HL-60 (cell line): ENCODE measurements at regions not wholly inside any gene's neighbourhood (a gene's known extent, or its start where the extent isn't known, plus 50 kb on each side); places are given as distances from the start of the nearest gene placed in this dataset.

Experiments used
- DNase-seq, 2 experiments: peaks; one replicate each; pipeline ENCODE4 v3.0.0-alpha.2; 2010 to 2020; ENCODE audit warnings: low read depth in 1 of 2, low spot score in 1 of 2
- H3K27ac ChIP-seq: fragments of 250-450 bp; sonication (Bioruptor Pico); replicated peaks from 2 replicates; pipeline ENCODE4 v1.5.1; 2020; ENCODE audit warnings: mild to moderate bottlenecking, moderate library complexity
- H3K27me3 ChIP-seq: fragments of 250-450 bp; sonication (Bioruptor Pico); 2 replicates; pipeline ENCODE4 v1.5.1; 2021; ENCODE audit warnings: mild to moderate bottlenecking, moderate library complexity; ENCODE audit not compliant: insufficient read depth, poor library complexity, severe bottlenecking
- H3K4me3 ChIP-seq: replicated peaks from 2 replicates; pipeline ENCODE4 v1.5.1; 2011; ENCODE audit warnings: mild to moderate bottlenecking, control low read depth, low read length; ENCODE audit not compliant: insufficient read depth
- GABPA ChIP-seq: IDR thresholded peaks from 2 replicates; pipeline ENCODE4 v1.6.1; 2012; ENCODE audit warnings: low read depth
- POLR2AphosphoS5 ChIP-seq: IDR thresholded peaks from 2 replicates; pipeline ENCODE4 v1.6.1; 2012; ENCODE audit warnings: low read depth
- SPI1 ChIP-seq: IDR thresholded peaks from 2 replicates; pipeline ENCODE4 v1.6.1; 2012; ENCODE audit warnings: low read depth, mild to moderate bottlenecking, borderline replicate concordance
- TF ChIP-seq, protein P1 (sequence below): IDR thresholded peaks from 2 replicates; pipeline ENCODE4 v1.6.1; 2012; ENCODE audit warnings: low read depth; ENCODE audit not compliant: insufficient replicate concordance
- TF ChIP-seq, protein P2 (sequence below): IDR thresholded peaks from one replicate; pipeline ENCODE4 v1.5.1; 2011; ENCODE audit warnings: low read length, control low read depth, inconsistent platforms; ENCODE audit not compliant: insufficient read depth

DNA sequence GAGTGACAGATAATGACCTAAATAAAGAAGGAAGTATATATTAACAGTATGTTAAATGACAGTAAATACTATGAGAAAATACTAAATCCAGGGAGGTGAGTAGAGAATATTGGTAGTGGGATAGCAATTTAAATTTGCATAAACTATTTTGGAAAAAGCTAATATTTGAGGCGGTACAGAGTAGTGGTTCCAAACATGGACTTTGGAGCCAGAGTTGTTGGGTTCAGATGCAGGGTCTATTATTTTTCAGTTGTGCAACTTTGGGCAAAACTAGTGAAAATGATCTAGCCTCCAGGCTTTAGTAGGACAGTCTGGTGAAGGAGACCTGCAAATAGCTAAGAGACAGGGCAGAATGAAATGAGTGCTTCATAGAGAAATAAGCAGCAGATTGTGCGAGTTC is 84.8 kb upstream of the SOX3 start:
- no peak overlapping the region for H3K4me3 ChIP-seq
- H3K27me3 ChIP-seq, result no peaks in the 10 kb centered on the region
- no peak for TF ChIP-seq GABPA
- no peak for TF ChIP-seq POLR2AphosphoS5
- TF ChIP-seq, protein P1, sequence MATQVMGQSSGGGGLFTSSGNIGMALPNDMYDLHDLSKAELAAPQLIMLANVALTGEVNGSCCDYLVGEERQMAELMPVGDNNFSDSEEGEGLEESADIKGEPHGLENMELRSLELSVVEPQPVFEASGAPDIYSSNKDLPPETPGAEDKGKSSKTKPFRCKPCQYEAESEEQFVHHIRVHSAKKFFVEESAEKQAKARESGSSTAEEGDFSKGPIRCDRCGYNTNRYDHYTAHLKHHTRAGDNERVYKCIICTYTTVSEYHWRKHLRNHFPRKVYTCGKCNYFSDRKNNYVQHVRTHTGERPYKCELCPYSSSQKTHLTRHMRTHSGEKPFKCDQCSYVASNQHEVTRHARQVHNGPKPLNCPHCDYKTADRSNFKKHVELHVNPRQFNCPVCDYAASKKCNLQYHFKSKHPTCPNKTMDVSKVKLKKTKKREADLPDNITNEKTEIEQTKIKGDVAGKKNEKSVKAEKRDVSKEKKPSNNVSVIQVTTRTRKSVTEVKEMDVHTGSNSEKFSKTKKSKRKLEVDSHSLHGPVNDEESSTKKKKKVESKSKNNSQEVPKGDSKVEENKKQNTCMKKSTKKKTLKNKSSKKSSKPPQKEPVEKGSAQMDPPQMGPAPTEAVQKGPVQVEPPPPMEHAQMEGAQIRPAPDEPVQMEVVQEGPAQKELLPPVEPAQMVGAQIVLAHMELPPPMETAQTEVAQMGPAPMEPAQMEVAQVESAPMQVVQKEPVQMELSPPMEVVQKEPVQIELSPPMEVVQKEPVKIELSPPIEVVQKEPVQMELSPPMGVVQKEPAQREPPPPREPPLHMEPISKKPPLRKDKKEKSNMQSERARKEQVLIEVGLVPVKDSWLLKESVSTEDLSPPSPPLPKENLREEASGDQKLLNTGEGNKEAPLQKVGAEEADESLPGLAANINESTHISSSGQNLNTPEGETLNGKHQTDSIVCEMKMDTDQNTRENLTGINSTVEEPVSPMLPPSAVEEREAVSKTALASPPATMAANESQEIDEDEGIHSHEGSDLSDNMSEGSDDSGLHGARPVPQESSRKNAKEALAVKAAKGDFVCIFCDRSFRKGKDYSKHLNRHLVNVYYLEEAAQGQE, result no peak
- TF ChIP-seq SPI1, result no peak
- TF ChIP-seq, protein P2, sequence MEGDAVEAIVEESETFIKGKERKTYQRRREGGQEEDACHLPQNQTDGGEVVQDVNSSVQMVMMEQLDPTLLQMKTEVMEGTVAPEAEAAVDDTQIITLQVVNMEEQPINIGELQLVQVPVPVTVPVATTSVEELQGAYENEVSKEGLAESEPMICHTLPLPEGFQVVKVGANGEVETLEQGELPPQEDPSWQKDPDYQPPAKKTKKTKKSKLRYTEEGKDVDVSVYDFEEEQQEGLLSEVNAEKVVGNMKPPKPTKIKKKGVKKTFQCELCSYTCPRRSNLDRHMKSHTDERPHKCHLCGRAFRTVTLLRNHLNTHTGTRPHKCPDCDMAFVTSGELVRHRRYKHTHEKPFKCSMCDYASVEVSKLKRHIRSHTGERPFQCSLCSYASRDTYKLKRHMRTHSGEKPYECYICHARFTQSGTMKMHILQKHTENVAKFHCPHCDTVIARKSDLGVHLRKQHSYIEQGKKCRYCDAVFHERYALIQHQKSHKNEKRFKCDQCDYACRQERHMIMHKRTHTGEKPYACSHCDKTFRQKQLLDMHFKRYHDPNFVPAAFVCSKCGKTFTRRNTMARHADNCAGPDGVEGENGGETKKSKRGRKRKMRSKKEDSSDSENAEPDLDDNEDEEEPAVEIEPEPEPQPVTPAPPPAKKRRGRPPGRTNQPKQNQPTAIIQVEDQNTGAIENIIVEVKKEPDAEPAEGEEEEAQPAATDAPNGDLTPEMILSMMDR, result no peak
- H3K27ac ChIP-seq, result no peak overlapping the region
- DNase-seq, result no peak

GRCh38 chrX:140586951-140587350 is 82.1 kb upstream of the SOX3 start:
- H3K4me3 ChIP-seq, result no peak overlapping the region
- no peak overlapping the region for H3K27ac ChIP-seq
- TF ChIP-seq, protein P2, result no peak
- TF ChIP-seq, protein P1, result no peak
- no peak for TF ChIP-seq SPI1
- TF ChIP-seq GABPA, result no peak
- TF ChIP-seq POLR2AphosphoS5, result no peak
- H3K27me3 ChIP-seq, result no peaks in the 10 kb centered on the region
- no peak for DNase-seq

GRCh38 chrX:140580478-140580877 is 75.6 kb upstream of the SOX3 start:
- TF ChIP-seq, protein P1, result no peak
- TF ChIP-seq GABPA (no peak), POLR2AphosphoS5 (no peak), SPI1 (no peak)
- TF ChIP-seq, protein P2, result no peak
- DNase-seq, result no peak
- H3K4me3 ChIP-seq, result no peak overlapping the region
- H3K27ac ChIP-seq, result no peak overlapping the region
- H3K27me3 ChIP-seq, result no peaks in the 10 kb centered on the region
